ENCODE measurements at regions not wholly inside any gene's neighbourhood (a gene's known extent, or its start where the extent isn't known, plus 50 kb on each side); places are given as distances from the start of the nearest gene placed in this dataset.

DNA sequence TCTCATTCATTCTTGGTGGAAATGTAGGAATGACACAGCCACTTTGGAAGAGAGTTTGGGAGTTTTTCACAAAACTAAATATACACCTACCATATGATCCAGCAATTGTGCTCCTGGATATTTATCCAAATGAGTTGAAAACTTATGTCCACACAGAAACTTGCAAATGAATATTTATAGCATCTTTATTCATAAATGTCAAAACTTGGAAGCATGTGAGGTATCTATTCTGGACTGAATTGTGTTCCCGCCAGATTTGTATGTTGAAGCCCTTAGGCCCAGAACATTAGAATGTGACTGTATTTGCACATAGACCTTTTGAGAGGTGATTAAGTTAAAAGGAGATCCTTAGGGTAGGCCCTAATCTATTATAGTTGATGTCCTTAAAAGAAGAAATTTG is 409.4 kb upstream of the SYT4 start:
- DNase-seq (ENCODE audit: low read depth, low spot score) (no peak), FAIRE-seq (no peak)
- no peaks in the 10 kb centered on the region for H3K79me2 ChIP-seq (ENCODE audit: control insufficient read depth, insufficient read depth, low read length)
- TF ChIP-seq EZH2 (IDR thresholded peaks at IDR 0.05; ENCODE audit: low read length): no peak
- TF ChIP-seq, protein P1, sequence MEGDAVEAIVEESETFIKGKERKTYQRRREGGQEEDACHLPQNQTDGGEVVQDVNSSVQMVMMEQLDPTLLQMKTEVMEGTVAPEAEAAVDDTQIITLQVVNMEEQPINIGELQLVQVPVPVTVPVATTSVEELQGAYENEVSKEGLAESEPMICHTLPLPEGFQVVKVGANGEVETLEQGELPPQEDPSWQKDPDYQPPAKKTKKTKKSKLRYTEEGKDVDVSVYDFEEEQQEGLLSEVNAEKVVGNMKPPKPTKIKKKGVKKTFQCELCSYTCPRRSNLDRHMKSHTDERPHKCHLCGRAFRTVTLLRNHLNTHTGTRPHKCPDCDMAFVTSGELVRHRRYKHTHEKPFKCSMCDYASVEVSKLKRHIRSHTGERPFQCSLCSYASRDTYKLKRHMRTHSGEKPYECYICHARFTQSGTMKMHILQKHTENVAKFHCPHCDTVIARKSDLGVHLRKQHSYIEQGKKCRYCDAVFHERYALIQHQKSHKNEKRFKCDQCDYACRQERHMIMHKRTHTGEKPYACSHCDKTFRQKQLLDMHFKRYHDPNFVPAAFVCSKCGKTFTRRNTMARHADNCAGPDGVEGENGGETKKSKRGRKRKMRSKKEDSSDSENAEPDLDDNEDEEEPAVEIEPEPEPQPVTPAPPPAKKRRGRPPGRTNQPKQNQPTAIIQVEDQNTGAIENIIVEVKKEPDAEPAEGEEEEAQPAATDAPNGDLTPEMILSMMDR (optimal IDR thresholded peaks at IDR 0.05 in 1 of 3, IDR thresholded peaks at IDR 0.05 in 1 of 3, conservative IDR thresholded peaks at IDR 0.05 in 1 of 3; ENCODE audit: extremely low read depth in 1 of 3, insufficient read depth in 2 of 3, low read length in 3 of 3): no peak
- H4K20me1 ChIP-seq (ENCODE audit: control insufficient read depth, extremely low read depth, insufficient read depth, low read length): no peaks in the 10 kb centered on the region
- no peaks in the 10 kb centered on the region for H3K27me3 ChIP-seq (ENCODE audit: control insufficient read depth, extremely low read depth, insufficient read depth, low read length)
- no peak overlapping the region for H2AFZ ChIP-seq (ENCODE audit: control insufficient read depth, low read length)
- no peaks in the 10 kb centered on the region for H3K9me3 ChIP-seq (ENCODE audit: control insufficient read depth, low read depth, low read length)
- no peak overlapping the region for H3K27ac ChIP-seq (ENCODE audit: control insufficient read depth, insufficient read depth, low read length)
- no peaks in the 10 kb centered on the region for H3K9me1 ChIP-seq (ENCODE audit: control insufficient read depth, extremely low read depth, insufficient read depth, low read length)
- H3K36me3 ChIP-seq (ENCODE audit: control insufficient read depth in 2 of 2, extremely low read depth in 1 of 2, insufficient read depth in 2 of 2, low read length in 2 of 2): no peaks in the 10 kb centered on the region
- H3K4me3 ChIP-seq (ENCODE audit: control insufficient read depth in 2 of 3, extremely low read depth in 1 of 3, insufficient read depth in 2 of 3, low read depth in 1 of 3, low read length in 3 of 3): no peak overlapping the region
- no peaks in the 10 kb centered on the region for H3K4me1 ChIP-seq (ENCODE audit: control insufficient read depth, extremely low read depth, insufficient read depth, low read length)
- dilution Hi-C loops (cut with MboI; ENCODE audit: extremely low pct_ligation_motif_present, low sequenced_read_pairs): no loop called here
- no peak overlapping the region for H3K9ac ChIP-seq (ENCODE audit: control insufficient read depth, extremely low read depth, insufficient read depth, low read length)
- H3K4me2 ChIP-seq (ENCODE audit: control insufficient read depth, extremely low read depth, insufficient read depth, low read depth, low read length): no peak overlapping the region

DNA sequence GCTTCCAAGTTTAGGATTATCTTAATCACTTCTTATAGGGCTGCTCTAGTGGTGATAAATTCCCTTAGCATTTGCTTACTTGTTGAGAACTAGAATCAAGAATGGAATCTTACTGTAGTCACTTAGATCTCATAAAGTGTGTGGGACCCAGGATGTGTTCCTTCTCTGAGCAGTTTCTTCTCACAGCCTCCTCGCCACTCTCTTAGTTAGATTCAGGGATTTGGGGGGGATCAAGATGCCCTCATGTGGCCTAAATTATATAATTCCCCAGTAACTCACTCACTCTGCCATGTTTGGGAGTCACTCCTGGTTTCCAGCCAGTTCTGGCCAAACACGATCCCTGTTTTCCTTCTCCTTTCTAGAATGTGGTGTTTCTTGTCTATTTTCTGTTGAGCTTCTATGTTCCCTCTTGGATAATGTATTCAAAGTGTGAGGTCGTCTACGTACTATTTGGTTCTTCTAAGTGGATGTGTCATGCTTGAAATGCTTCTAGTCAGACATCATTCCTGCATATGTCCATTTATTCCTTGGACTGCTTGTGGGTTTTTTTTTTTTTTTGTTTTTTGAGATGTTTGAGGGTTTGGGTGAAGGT is 414.9 kb upstream of the SYT4 start:
- Histone ChIP-seq H3K79me2 (ENCODE audit: control insufficient read depth, insufficient read depth, low read length) (no peaks in the 10 kb centered on the region), H3K27me3 (ENCODE audit: control insufficient read depth, extremely low read depth, insufficient read depth, low read length) (no peaks in the 10 kb centered on the region), H3K36me3 (ENCODE audit: control insufficient read depth in 2 of 2, extremely low read depth in 1 of 2, insufficient read depth in 2 of 2, low read length in 2 of 2) (no peaks in the 10 kb centered on the region), H2AFZ (ENCODE audit: control insufficient read depth, low read length) (no peak overlapping the region), H3K4me2 (ENCODE audit: control insufficient read depth, extremely low read depth, insufficient read depth, low read depth, low read length) (no peak overlapping the region), H3K9me1 (ENCODE audit: control insufficient read depth, extremely low read depth, insufficient read depth, low read length) (no peaks in the 10 kb centered on the region), H3K9me3 (ENCODE audit: control insufficient read depth, low read depth, low read length) (no peaks in the 10 kb centered on the region), H3K4me3 (ENCODE audit: control insufficient read depth in 2 of 3, extremely low read depth in 1 of 3, insufficient read depth in 2 of 3, low read depth in 1 of 3, low read length in 3 of 3) (no peak overlapping the region), H3K27ac (ENCODE audit: control insufficient read depth, insufficient read depth, low read length) (no peak overlapping the region), H4K20me1 (ENCODE audit: control insufficient read depth, extremely low read depth, insufficient read depth, low read length) (no peaks in the 10 kb centered on the region), H3K9ac (ENCODE audit: control insufficient read depth, extremely low read depth, insufficient read depth, low read length) (no peak overlapping the region), H3K4me1 (ENCODE audit: control insufficient read depth, extremely low read depth, insufficient read depth, low read length) (no peaks in the 10 kb centered on the region)
- dilution Hi-C loops (cut with MboI; ENCODE audit: extremely low pct_ligation_motif_present, low sequenced_read_pairs): no loop called here
- no peak for DNase-seq (ENCODE audit: low read depth, low spot score)
- no peak for FAIRE-seq
- TF ChIP-seq EZH2 (IDR thresholded peaks at IDR 0.05; ENCODE audit: low read length): no peak
- TF ChIP-seq, protein P1 (optimal IDR thresholded peaks at IDR 0.05 in 1 of 3, IDR thresholded peaks at IDR 0.05 in 1 of 3, conservative IDR thresholded peaks at IDR 0.05 in 1 of 3; ENCODE audit: extremely low read depth in 1 of 3, insufficient read depth in 2 of 3, low read length in 3 of 3): no peak

Data from keratinocyte (primary cell).